Right cardiac atrium (tissue), 5 donors: ENCODE measurements at regions not wholly inside any gene's neighbourhood (a gene's known extent, or its start where the extent isn't known, plus 50 kb on each side); places are given as distances from the start of the nearest gene placed in this dataset.
"Not testable (repeated sequence)": the region's sequence is repeated elsewhere in the genome, so short reads cannot be mapped to it uniquely, and the experiment has no call there.

Source experiments
- ATAC-seq, 2 donors: fragments of 200-7000 bp; cut with Tn5 transposase; one replicate each; pipeline versions ENCODE4 v1.8.0 to v1.9.1; 2020; ENCODE audit warnings: moderate library complexity in 2 of 2, mild to moderate bottlenecking in 1 of 2
- DNase-seq, 3 donors: peaks; one replicate each; pipeline ENCODE4 v3.0.0-alpha.2; 2020
- H3K27ac ChIP-seq: one replicate; pipeline ENCODE4 v1.5.1; 2013; ENCODE audit warnings: mild to moderate bottlenecking, low read length, control low read depth, moderate library complexity
- H3K27me3 ChIP-seq: one replicate; pipeline ENCODE4 v1.6.1; 2013; ENCODE audit not compliant: control insufficient read depth, insufficient read depth
- H3K4me1 ChIP-seq: one replicate; pipeline ENCODE4 v1.6.1; 2013; ENCODE audit warnings: low read length; ENCODE audit not compliant: control insufficient read depth, insufficient read depth
- H3K4me3 ChIP-seq: one replicate; pipeline ENCODE4 v1.5.1; 2013; ENCODE audit warnings: low read length, control low read depth
- H3K9me3 ChIP-seq: one replicate; pipeline ENCODE4 v1.6.1; 2013; ENCODE audit warnings: low read length; ENCODE audit not compliant: control insufficient read depth
- WGBS: extraction: QIAGEN DNeasy Blood & Tissue Kit; methylation state at CpG from one replicate; pipeline ENCODE4 v1.1.7; 2013; 5-methylcytosine and 5-hydroxymethylcytosine counted together
- intact Hi-C, 4 donors: fragments of 100-400 bp; cut with DNase I; formaldehyde crosslinking; loops; one replicate each; pipeline versions ENCODE4 v1.11.0 to v1.14.0; 2022 to 2023
- donor health status: healthy with polysubstance abuse.
- donor health status: DM: no; HTN: yes; CAD: no.
- donor health status: DM: no; HTN: no; CAD: no.
- donor health status: DM: no; HTN: yes; CAD: no; lungs with severe emphysema.
- donor health status: DM: yes; HTN: yes; CAD: no.

DNA sequence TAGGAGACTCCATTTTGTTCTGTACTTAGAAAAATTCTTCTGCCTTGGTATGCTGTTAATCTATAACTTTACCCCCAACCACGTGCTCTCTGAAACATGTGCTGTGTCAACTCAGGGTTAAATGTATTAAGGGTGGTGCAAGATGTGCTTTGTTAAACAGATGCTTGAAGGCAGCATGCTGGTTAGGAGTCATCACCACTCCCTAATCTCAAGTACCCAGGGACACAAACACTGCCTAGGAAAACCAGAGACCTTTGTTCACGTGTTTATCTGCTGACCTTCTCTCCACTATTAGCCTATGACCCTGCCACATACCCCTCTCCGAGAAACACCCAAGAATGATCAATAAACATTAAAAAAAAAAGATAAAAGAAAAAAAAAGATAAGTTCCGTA, 93.0 kb upstream of the ZNF519 start:
- intact Hi-C loops, DNase-seq: not testable (repeated sequence)
- 58% methylated on average over 4 of the region's 4 CpGs for WGBS

DNA sequence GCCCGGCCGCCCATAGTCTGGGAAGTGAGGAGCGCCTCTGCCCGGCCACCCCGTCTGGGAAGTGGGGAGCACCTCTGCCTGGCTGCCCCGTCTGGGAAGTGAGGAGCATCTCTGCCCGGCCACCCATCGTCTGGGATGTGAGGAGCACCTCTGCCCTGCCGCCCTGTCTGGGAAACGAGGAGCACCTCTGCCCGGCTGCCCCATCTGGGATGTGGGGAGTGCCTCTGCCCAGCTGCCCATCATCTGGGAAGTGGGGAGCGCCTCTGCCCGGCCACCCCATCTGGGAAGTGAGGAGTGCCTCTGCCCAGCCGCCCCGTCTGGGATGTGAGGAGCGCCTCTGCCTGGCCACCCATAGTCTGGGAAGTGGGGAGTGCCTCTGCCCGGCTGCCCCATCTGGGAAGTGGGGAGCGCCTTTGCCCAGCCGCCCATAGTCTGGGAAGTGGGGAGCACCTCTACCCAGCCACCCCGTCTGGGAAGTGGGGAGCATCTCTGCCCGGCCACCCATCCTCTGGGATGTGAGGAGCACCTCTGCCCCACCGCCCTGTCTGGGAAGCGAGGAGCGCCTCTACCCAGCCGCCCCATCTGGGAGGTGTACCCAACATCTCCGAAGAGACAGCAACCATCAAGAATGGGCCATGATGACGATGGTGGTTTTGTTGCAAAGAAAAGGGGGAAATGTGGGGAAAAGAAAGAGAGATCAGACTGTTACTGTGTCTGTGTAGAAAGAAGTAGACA, 92.5 kb upstream of the ZNF519 start:
- H3K4me1 ChIP-seq, H3K4me3 ChIP-seq, H3K27me3 ChIP-seq, ATAC-seq, H3K9me3 ChIP-seq, H3K27ac ChIP-seq, intact Hi-C loops: not testable (repeated sequence)
- DNase-seq = peak in 1 of 3 donors; percentile 54
- WGBS = 89% methylated on average over 27 of the region's 27 CpGs

More for the DNA sequence above, 93.0 kb upstream of the ZNF519 start:
- not testable (repeated sequence) for H3K4me3 ChIP-seq, H3K27me3 ChIP-seq, ATAC-seq, H3K27ac ChIP-seq, H3K4me1 ChIP-seq, H3K9me3 ChIP-seq

DNA sequence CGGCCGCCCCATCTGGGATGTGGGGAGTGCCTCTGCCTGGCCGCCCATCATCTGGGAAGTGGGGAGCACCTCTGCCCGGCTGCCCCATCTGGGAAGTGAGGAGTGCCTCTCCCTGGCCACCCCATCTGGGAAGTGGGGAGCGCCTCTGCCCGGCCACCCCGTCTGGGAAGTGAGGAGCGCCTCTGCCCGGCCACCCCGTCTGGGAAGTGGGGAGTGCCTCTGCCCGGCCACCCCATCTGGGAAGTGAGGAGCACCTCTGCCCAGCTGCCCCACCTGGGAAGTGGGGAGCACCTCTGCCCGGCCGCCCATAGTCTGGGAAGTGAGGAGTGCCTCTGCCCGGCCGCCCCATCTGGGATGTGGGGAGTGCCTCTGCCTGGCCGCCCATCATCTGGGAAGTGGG, 91.7 kb upstream of the ZNF519 start:
- intact Hi-C loops, H3K9me3 ChIP-seq, H3K27me3 ChIP-seq, ATAC-seq, H3K27ac ChIP-seq, H3K4me1 ChIP-seq, H3K4me3 ChIP-seq: not testable (repeated sequence)
- peak in 1 of 3 donors; percentile 32 for DNase-seq
- WGBS = 98% methylated on average over 15 of the region's 16 CpGs

DNA sequence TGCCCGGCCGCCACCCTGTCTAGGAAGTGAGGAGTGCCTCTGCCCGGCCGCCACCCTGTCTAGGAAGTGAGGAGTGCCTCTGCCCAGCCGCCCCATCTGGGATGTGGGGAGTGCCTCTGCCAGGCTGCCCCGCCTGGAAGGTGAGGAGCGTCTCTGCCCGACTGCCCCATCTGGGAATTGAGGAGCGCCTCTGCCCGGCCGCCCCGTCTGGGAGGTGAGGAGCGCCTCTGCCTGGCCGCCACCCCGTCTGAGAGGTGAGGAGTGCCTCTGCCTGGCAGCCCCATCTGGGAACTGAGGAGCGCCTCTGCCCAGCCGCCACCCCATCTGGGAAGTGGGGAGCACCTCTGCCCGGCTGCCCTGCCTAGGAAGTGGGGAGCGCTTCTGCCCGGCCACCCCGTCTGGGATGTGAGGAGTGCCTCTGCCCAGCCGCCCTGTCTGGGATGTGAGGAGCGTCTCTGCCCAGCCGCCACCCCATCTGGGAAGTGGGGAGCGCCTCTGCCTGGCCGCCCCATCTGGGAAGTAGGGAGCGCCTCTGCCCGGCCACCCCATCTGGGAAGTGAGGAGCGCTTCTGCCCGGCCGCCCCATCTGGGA, 91.1 kb upstream of the ZNF519 start:
- H3K27ac ChIP-seq, H3K4me1 ChIP-seq, ATAC-seq, H3K9me3 ChIP-seq, intact Hi-C loops, H3K27me3 ChIP-seq, H3K4me3 ChIP-seq: not testable (repeated sequence)
- peak; percentile 9 to 65 (median 29) for DNase-seq
- 94% methylated on average over 31 of the region's 31 CpGs for WGBS

DNA sequence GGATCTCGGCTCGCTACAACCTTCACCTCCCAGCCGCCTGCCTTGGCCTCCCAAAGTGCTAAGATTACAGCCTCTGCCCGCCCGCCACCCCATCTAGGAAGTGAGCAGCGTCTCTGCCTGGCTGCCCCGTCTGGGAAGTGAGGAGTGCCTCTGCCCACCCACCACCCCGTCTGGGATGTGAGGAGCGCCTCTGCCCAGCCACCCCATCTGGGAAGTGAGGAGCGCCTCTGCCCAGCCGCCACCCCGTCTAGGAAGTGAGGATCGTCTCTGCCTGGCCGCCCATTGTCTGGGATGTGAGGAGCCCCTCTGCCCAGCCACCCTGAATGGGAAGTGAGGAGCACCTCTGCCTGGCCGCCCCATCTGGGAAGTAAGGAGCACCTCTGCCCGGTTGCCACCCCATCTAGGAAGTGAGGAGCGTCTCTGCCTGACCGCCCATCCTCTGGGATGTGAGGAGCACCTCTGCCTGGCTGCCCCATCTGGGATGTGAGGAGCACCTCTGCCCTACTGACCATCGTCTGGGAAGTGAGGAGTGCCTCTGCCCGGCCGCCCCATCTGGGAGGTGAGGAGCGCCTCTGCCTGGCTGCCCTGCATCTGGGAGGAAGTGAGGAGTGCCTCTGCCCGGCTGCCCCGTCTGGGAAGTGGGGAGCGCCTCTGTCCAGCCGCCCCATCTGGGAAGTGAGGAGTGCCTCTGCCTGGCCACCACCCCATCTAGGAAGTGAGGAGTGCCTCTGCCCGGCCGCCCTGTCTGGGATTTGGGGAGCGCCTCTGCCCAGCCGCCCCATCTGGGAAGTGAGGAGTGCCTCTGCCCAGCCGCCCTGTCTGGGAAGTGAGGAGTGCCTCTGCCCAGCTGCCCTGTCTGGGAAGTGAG, 90.4 kb upstream of the ZNF519 start:
- not testable (repeated sequence) for ATAC-seq

DNA sequence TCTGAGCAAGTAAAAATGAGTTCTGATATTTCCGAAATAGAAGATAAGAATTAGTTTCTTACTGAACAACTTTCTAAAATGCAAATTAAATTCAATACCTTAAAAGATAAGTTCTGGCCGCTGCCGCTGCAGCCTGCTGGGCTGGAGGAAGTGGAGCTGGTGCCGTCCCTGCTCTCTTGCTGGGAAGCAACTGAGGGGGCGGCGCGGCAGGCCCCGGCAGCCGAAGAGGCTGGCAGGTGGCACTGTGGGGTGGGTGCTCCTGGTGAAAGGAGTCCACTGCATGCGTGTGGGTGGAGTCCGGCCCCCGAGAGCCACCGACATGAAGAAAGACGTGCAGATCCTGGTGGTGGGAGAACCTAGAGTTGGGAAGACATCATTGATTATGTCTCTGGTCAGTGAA, 89.5 kb upstream of the ZNF519 start:
- no peaks in the 10 kb centered on the region for H3K9me3 ChIP-seq
- DNase-seq (peak in 1 of 3 donors; percentile 32), ATAC-seq (no peak)
- 85% methylated on average over 14 of the region's 14 CpGs for WGBS
- no peak overlapping the region for H3K27ac ChIP-seq
- H3K4me1 ChIP-seq = no peaks in the 10 kb centered on the region
- no peak overlapping the region for H3K4me3 ChIP-seq
- H3K27me3 ChIP-seq = no peaks in the 10 kb centered on the region
- intact Hi-C loops = no loop called here

More for the DNA sequence above, 90.4 kb upstream of the ZNF519 start:
- intact Hi-C loops, H3K4me3 ChIP-seq, H3K27ac ChIP-seq, H3K4me1 ChIP-seq, H3K9me3 ChIP-seq, H3K27me3 ChIP-seq: not testable (repeated sequence)
- WGBS = 94% methylated on average over 31 of the region's 31 CpGs
- peak in 1 of 3 donors; percentile 33 for DNase-seq

DNA sequence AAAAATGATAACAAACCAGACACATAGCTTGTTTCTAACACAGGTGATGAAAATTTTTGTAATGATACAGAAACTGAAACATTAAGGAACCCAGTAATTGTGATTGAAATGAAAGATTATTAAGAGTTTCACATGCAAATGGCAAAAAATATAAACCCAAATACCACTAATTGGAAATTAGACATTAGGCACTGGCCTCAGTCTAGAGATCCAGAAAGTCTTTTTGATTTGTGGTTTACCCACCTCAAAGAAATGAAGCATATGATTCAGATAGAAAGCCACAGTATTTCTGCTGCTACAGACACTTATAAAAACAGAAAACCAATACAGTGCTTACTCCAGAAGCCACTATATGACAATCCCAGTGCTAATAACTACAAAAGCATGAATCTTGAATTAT, 83.7 kb upstream of the ZNF519 start:
- H3K27me3 ChIP-seq, DNase-seq, ATAC-seq, H3K4me3 ChIP-seq, H3K4me1 ChIP-seq, intact Hi-C loops, H3K27ac ChIP-seq, H3K9me3 ChIP-seq: not testable (repeated sequence)

DNA sequence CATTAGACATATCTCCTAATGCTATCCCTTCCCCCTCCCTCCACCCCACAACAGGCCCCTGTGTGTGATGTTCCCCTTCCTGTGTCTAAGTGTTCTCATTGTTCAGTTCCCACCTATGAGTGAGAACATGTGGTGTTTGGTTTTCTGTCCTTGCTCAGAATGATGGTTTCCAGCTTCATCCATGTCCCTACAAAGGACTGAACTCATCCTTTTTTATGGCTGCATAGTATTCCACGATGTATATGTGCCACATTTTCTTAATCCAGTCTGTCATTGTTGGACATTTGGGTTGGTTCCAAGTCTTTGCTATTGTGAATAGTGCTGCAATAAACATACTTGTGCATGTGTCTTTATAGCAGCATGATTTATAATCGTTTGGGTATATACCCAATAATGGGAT, 71.2 kb upstream of the ZNF519 start:
- H3K9me3 ChIP-seq, H3K27me3 ChIP-seq, H3K4me1 ChIP-seq, DNase-seq, H3K4me3 ChIP-seq, intact Hi-C loops, H3K27ac ChIP-seq, ATAC-seq: not testable (repeated sequence)
- 85% methylated on average over 2 of the region's 2 CpGs for WGBS

DNA sequence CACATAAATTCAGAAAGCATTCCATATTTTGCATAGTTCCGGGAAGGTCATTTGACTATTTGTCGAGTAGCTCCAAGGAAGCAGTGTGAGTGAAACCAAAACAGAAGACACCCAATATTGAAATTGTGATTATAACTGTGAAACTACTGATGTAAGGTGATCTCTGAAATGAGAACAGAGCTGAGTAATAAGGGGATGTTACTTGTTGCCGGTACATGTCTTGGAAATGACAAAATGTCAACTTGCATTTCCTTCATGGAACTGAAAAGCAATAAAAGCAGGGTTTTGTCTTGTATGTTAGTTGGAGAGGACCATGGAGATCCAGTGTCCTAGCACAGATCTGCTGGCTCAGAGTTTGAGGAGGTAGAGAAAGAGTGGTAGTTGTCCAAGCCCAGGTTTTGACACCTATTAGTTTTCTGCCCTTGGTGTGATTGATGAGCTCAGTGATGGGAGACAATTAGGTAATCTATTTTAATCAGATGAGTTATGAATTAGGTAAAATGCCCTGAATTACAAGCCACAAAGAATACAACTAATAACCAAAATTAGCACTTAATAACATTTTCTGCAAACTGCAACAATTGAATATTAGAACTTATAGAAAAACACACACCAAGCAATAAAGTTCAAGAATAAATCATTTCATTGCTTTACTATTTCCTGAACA, 58.7 kb upstream of the ZNF519 start:
- H3K9me3 ChIP-seq, ATAC-seq, DNase-seq, H3K27ac ChIP-seq, H3K4me1 ChIP-seq, H3K4me3 ChIP-seq, intact Hi-C loops, H3K27me3 ChIP-seq: not testable (repeated sequence)
- WGBS = 86% methylated on average over 3 of the region's 3 CpGs

DNA sequence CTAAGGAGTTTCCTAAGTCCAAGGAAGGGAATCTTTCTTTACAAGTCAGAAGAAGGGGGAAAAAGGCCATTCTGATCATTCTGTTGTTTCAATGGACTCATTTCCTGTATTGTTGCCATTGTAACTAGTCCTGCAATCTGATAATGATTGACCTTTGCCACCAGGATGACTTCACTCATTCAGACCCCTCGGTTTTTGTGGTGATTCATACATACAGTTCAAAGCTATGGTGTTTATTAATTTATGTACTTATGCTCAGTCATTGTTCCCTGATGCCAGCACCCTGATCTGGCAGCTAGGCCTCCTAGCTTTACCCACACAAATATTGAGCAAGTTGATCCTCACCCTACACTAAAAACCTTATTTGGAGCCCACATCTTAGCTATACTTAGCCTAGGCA, 57.6 kb upstream of the ZNF519 start:
- WGBS = 33% methylated on average over 1 of the region's 1 CpG
- ATAC-seq (no peak), DNase-seq (no peak)
- H3K27ac ChIP-seq = no peak overlapping the region
- H3K4me1 ChIP-seq = no peaks in the 10 kb centered on the region
- intact Hi-C loops = no loop called here
- H3K9me3 ChIP-seq = no peaks in the 10 kb centered on the region
- no peaks in the 10 kb centered on the region for H3K27me3 ChIP-seq
- H3K4me3 ChIP-seq = no peak overlapping the region
